ENCODE measurements at regions not wholly inside any gene's neighbourhood (a gene's known extent, or its start where the extent isn't known, plus 50 kb on each side); places are given as distances from the start of the nearest gene placed in this dataset.

DNA sequence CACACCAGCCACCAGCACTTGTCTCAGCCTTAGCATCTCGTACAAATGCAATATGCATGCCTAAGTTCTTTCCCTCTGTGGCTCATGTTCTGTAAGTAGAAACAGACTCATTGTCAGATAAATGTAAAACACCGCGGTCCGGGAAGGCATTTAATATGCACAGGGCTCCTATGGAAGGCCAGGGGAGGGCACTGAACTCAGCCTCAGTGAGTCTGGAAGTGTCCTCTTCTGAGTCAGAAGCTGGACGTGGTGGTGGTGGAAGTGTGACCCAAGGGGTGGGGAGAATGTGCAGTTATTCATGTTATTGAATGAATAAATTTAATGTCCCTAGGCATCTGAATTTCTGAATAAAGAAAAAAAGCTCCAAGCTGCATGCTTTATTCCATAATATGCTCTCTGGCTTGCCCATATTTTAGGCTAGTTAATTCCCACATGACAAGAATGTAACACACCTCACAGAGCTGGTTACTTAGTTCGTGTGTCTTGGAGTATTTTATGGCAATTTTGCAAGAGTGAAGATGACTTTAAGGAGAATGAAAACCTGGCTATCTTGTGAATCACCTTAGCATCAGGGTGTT is 193.1 kb upstream of the GATB start:
- TF ChIP-seq, protein P1, sequence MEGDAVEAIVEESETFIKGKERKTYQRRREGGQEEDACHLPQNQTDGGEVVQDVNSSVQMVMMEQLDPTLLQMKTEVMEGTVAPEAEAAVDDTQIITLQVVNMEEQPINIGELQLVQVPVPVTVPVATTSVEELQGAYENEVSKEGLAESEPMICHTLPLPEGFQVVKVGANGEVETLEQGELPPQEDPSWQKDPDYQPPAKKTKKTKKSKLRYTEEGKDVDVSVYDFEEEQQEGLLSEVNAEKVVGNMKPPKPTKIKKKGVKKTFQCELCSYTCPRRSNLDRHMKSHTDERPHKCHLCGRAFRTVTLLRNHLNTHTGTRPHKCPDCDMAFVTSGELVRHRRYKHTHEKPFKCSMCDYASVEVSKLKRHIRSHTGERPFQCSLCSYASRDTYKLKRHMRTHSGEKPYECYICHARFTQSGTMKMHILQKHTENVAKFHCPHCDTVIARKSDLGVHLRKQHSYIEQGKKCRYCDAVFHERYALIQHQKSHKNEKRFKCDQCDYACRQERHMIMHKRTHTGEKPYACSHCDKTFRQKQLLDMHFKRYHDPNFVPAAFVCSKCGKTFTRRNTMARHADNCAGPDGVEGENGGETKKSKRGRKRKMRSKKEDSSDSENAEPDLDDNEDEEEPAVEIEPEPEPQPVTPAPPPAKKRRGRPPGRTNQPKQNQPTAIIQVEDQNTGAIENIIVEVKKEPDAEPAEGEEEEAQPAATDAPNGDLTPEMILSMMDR (IDR thresholded peaks at IDR 0.05 in 2 of 3, conservative IDR thresholded peaks at IDR 0.05 in 1 of 3; ENCODE audit: borderline replicate concordance in 1 of 3, insufficient read depth in 1 of 3, low read depth in 2 of 3, low read length in 2 of 3) = no peak
- no peak for TF ChIP-seq POLR2AphosphoS5 (IDR thresholded peaks at IDR 0.05; ENCODE audit: low read depth, low read length)
- TF ChIP-seq, protein P2, sequence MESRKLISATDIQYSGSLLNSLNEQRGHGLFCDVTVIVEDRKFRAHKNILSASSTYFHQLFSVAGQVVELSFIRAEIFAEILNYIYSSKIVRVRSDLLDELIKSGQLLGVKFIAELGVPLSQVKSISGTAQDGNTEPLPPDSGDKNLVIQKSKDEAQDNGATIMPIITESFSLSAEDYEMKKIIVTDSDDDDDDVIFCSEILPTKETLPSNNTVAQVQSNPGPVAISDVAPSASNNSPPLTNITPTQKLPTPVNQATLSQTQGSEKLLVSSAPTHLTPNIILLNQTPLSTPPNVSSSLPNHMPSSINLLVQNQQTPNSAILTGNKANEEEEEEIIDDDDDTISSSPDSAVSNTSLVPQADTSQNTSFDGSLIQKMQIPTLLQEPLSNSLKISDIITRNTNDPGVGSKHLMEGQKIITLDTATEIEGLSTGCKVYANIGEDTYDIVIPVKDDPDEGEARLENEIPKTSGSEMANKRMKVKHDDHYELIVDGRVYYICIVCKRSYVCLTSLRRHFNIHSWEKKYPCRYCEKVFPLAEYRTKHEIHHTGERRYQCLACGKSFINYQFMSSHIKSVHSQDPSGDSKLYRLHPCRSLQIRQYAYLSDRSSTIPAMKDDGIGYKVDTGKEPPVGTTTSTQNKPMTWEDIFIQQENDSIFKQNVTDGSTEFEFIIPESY (IDR thresholded peaks at IDR 0.05; ENCODE audit: extremely low read depth, insufficient replicate concordance, low read length) = no peak
- no peak for TF ChIP-seq POLR2A (IDR thresholded peaks at IDR 0.05; ENCODE audit: borderline replicate concordance, extremely low read depth, insufficient read depth, insufficient read length)
- TF ChIP-seq ZFX (IDR thresholded peaks at IDR 0.05) = no peak
- no peak for TF ChIP-seq EZH2 (IDR thresholded peaks at IDR 0.05)
- no peak for TF ChIP-seq SRF (IDR thresholded peaks at IDR 0.05; ENCODE audit: low read depth)
- no peak for TF ChIP-seq YY1 (IDR thresholded peaks at IDR 0.05; ENCODE audit: extremely low read depth, insufficient replicate concordance, low read depth, low read length)
- no peak for TF ChIP-seq FOSL1 (IDR thresholded peaks at IDR 0.05; ENCODE audit: low read depth)
- TF ChIP-seq RAD21 (IDR thresholded peaks at IDR 0.05; ENCODE audit: low read depth) = no peak
- TF ChIP-seq, protein P3, sequence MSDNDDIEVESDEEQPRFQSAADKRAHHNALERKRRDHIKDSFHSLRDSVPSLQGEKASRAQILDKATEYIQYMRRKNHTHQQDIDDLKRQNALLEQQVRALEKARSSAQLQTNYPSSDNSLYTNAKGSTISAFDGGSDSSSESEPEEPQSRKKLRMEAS (IDR thresholded peaks at IDR 0.05) = no peak
- no peak for TF ChIP-seq CBX3 (IDR thresholded peaks at IDR 0.05; ENCODE audit: low read depth)
